ENCODE measurements at regions not wholly inside any gene's neighbourhood (a gene's known extent, or its start where the extent isn't known, plus 50 kb on each side); places are given as distances from the start of the nearest gene placed in this dataset.

DNA sequence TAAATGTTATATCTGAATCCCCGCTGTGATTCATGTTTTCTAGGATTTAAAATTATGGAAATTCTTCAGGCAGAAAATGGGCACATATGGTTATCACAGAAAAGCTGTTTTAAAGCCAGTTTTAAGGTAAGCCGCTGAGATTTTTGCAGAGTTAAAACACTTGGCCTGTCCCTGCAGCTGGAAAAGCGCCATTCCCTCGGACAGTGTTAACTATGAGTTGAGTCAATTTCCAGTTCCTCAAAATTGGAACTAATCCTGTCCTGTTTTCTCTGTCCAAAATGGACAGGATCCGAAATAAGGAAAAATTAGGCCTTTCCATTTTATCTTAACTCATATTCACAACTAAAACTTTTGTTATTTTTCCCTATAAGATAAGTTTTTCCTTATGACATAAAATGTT, 225.2 kb downstream of the SAMD5 start:
- Histone ChIP-seq H4K20me1 (ENCODE audit: insufficient read depth) (no peaks in the 10 kb centered on the region), H3K36me3 (ENCODE audit: control insufficient read depth in 1 of 2, insufficient read depth in 2 of 2, low read length in 2 of 2) (no peaks in the 10 kb centered on the region), H3K9me3 (ENCODE audit: control insufficient read depth in 1 of 2, insufficient read depth in 1 of 2, low read depth in 1 of 2, low read length in 2 of 2) (no peaks in the 10 kb centered on the region), H3K9ac (ENCODE audit: low read length) (no peak overlapping the region), H3K27ac (ENCODE audit: low read depth, low read length) (no peak overlapping the region), H3K9me2 (ENCODE audit: insufficient read depth) (no peaks in the 10 kb centered on the region), H2AFZ (ENCODE audit: low read depth, low read length, poor library complexity, severe bottlenecking) (no peak overlapping the region), H3K27me3 (ENCODE audit: insufficient read depth, low read length) (no peaks in the 10 kb centered on the region), H3K79me2 (ENCODE audit: insufficient read depth, low read length) (no peaks in the 10 kb centered on the region), H3K4me2 (ENCODE audit: low read length) (no peak overlapping the region), H3K4me1 (ENCODE audit: control insufficient read depth in 1 of 2, insufficient read depth in 2 of 2, low read length in 2 of 2) (no peaks in the 10 kb centered on the region), H3K4me3 (replicated peaks in 1 of 2; ENCODE audit: low read depth in 1 of 2, low read length in 2 of 2) (no peak overlapping the region)
- no peak for TF ChIP-seq RAD21 (IDR thresholded peaks at IDR 0.05; ENCODE audit: low read depth)
- TF ChIP-seq FOSL1 (IDR thresholded peaks at IDR 0.05; ENCODE audit: low read depth) = no peak
- no peak for TF ChIP-seq YY1 (IDR thresholded peaks at IDR 0.05; ENCODE audit: extremely low read depth, insufficient replicate concordance, low read depth, low read length)
- no peak for TF ChIP-seq POLR2AphosphoS5 (IDR thresholded peaks at IDR 0.05; ENCODE audit: low read depth, low read length)
- TF ChIP-seq ELF1 (IDR thresholded peaks at IDR 0.05; ENCODE audit: borderline replicate concordance, low read depth) = no peak
- TF ChIP-seq ZFX (IDR thresholded peaks at IDR 0.05) = no peak
- no peak for TF ChIP-seq ZNF274 (IDR thresholded peaks at IDR 0.05; ENCODE audit: low read depth, low read length)
- TF ChIP-seq, protein P1, sequence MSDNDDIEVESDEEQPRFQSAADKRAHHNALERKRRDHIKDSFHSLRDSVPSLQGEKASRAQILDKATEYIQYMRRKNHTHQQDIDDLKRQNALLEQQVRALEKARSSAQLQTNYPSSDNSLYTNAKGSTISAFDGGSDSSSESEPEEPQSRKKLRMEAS (IDR thresholded peaks at IDR 0.05) = no peak
- no peak for TF ChIP-seq CBX3 (IDR thresholded peaks at IDR 0.05; ENCODE audit: low read depth)
- TF ChIP-seq POLR2A (IDR thresholded peaks at IDR 0.05; ENCODE audit: borderline replicate concordance, extremely low read depth, insufficient read depth, insufficient read length) = no peak
- no peak for TF ChIP-seq SIN3A (IDR thresholded peaks at IDR 0.05; ENCODE audit: low read depth)
- no peak for TF ChIP-seq JUND (IDR thresholded peaks at IDR 0.05)
- TF ChIP-seq EZH2phosphoT487 (IDR thresholded peaks at IDR 0.05; ENCODE audit: borderline replicate concordance) = no peak
- TF ChIP-seq SP1 (IDR thresholded peaks at IDR 0.05; ENCODE audit: low read depth) = no peak
- TF ChIP-seq, protein P2, sequence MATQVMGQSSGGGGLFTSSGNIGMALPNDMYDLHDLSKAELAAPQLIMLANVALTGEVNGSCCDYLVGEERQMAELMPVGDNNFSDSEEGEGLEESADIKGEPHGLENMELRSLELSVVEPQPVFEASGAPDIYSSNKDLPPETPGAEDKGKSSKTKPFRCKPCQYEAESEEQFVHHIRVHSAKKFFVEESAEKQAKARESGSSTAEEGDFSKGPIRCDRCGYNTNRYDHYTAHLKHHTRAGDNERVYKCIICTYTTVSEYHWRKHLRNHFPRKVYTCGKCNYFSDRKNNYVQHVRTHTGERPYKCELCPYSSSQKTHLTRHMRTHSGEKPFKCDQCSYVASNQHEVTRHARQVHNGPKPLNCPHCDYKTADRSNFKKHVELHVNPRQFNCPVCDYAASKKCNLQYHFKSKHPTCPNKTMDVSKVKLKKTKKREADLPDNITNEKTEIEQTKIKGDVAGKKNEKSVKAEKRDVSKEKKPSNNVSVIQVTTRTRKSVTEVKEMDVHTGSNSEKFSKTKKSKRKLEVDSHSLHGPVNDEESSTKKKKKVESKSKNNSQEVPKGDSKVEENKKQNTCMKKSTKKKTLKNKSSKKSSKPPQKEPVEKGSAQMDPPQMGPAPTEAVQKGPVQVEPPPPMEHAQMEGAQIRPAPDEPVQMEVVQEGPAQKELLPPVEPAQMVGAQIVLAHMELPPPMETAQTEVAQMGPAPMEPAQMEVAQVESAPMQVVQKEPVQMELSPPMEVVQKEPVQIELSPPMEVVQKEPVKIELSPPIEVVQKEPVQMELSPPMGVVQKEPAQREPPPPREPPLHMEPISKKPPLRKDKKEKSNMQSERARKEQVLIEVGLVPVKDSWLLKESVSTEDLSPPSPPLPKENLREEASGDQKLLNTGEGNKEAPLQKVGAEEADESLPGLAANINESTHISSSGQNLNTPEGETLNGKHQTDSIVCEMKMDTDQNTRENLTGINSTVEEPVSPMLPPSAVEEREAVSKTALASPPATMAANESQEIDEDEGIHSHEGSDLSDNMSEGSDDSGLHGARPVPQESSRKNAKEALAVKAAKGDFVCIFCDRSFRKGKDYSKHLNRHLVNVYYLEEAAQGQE (IDR thresholded peaks at IDR 0.05; ENCODE audit: low read depth) = no peak
- no peak for ATAC-seq
- intact Hi-C loops (cut with micrococcal nuclease) = no loop called here
- DNase-seq (ENCODE audit: low read depth, low spot score) = no peak
- CTCF ChIA-PET = no interaction called here
- BruUV-seq (replicated peaks) = no TSS peak
- RAD21 ChIA-PET (ENCODE audit: low non-redundant PET in 1 of 2, low total read pairs in 2 of 2, uncharacterized antibody in 2 of 2, unreplicated experiment in 2 of 2) = no interaction called here
- POLR2A ChIA-PET = no interaction called here
